GM18861 (cell line): ENCODE measurements at regions not wholly inside any gene's neighbourhood (a gene's known extent, or its start where the extent isn't known, plus 50 kb on each side); places are given as distances from the start of the nearest gene placed in this dataset.

Source experiments
- ATAC-seq: cut with Tn5 transposase; IDR thresholded peaks from one replicate; pipeline ENCODE4 v1.9.1; 2021; ENCODE audit not compliant: unreplicated experiment

GRCh38 chr5:158559066-158559465 is 540.6 kb downstream of the EBF1 start:
- no peak for ATAC-seq

- no peak for ATAC-seq
Measured at GRCh38 chr5:158553962-158554336, 545.8 kb downstream of the EBF1 start.

DNA sequence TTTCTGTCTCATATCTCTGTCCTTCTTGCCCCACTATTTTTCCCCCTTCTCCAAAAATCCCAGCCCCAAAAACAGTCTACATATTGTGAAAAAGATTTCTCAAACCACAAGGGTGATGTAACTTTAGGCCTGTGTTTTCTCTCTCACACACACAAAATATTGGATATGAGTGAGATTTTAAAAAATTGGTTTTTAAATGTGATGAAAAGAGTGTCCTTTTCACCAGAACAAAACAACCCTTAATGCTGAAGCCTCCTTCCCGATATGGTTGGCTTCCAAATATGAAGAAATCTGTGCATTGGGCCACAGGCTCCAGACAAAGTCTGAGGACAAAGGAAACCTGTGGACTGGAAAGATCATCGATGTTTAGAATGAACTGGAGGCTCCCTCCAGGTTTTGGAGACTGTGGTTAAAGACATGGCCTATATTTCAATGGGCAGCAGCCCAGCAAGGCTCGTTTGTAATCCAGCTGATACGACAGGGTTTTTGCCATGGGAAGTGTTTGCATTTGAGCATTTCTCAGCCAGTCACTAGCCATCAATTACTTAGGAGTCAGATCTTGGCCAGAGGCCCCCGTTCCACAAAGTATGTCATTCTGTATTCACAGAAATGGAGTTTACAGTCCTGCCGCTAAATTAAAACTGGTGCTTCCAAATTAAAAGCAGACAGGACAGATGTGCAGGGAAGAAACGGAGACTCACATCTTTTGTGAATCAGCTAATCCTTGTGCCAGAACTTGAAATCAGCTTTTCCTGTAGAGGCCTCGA is 546.3 kb downstream of the EBF1 start:
- no peak for ATAC-seq

DNA sequence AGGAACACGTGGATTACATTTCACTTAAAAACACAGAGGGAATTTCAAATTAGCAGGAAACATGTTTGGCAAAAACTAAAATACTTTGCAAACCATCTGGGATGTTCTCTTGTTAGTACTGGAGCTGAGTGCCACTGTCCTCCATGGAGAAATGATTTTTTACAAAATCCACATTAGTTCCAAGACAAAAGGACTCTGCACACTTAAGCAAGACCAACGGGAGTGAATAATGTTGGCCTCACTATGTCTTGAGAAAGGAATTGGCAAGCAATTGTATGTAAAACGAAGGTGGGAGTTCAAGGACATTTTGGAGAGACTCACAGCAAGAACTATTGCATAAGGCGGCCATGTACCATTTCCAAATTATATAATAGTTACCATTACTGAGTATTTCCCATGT is 547.5 kb downstream of the EBF1 start:
- ATAC-seq = no peak

- no peak for ATAC-seq
Measured at GRCh38 chr5:158549311-158549710, 550.4 kb downstream of the EBF1 start.

- no peak for ATAC-seq
Measured at GRCh38 chr5:158546748-158547147, 553.0 kb downstream of the EBF1 start.

GRCh38 chr5:158545949-158546530 is 553.7 kb downstream of the EBF1 start:
- no peak for ATAC-seq

DNA sequence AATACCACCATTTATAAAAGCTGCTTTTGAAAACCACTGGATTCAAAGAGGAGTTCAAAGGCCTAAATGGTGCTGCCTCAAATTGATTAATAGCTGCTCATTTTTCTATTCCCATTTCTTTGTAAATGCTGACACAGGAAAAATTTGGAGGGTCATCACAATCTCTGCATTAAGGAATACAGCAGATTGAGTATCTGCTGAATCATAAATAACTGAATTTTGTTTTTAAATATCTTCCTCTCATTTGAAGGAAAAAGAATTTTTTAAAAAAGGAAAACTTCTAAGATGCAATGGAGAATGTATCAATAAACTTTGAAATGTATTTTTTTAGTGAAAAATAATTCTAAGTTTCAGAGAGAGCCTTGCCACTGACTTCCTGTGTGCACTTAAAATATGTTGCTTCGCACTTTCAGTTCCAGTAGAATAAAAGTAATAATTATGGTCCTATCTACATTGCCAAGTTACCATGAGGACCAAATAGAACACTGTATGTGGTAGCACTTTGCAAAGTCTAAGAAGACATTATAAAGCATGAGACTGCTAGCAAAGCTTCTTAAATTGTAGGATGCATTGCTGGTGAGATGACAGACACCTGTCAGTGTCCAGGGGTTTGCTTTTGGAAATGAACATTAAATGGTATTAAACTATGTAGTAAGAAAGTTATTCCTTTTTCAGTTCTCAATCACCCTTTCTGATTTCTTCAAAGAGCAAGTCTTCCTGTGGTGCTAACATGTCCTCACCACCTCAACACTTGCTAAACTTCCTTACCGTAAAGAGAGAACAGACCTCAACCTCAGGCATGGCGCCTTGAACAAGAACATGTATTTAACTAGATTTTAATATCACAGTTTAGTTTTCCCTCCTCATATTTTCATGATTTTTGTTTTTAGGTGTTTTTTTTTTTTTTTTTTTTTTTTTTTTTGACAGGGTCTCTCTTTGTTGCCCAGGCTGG is 555.1 kb downstream of the EBF1 start:
- no peak for ATAC-seq

GRCh38 chr5:158543539-158544387 is 556.0 kb downstream of the EBF1 start:
- no peak for ATAC-seq

DNA sequence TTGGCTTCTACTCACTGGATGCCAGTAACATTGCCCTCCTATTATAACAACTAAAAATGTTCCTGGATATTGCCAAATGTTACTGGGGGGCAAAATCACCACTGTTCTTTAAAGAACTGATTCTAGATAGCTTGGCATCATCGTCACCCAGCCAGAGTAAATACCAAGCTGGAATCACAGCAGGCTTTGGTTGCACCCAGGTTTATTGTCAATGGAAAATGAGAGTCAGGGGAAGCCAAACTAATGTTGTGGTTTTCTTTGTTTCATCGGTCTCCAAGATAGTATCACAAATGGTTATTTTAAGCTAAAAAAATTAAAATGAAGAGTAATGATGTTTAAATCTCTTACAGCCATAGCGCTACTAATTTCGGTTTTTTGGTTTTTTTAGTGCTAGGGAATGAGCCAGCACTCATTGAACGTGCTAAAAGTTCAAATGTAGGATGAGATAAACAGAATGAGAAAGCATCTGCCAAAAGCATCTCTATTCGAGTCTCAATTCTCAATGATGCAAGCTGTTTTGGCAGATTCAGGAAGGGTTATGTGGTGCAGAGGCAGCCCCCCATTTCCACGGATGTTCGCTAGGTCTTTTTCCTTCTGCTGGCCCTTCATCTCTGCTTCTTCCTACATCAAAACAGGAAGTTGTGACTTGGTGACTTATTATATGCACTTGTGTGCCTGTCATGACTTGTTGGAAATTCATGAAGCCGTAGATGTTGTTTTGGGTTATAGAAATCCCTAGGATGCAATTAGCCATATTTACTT is 558.0 kb downstream of the EBF1 start:
- ATAC-seq = no peak

GRCh38 chr5:158538506-158539074 is 561.1 kb downstream of the EBF1 start:
- no peak for ATAC-seq

DNA sequence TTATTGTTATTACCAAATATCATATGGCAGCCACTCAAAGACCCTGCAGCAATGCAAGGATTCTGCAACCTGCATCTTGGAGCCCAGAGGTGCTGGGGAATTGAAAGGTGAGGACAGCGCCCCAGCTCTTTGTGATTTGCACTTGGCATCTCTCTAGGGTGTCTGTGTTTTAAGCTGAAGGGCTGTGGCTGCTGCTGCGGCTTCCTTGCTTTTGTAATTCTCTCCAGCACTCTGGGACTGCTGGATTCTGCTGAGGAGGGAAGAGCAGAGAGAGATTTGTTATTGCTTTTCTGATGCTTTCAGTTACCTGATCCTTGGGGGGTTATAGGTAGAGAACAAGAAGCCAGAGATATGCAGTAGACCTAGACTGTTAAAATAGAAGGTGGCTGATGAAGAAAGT is 562.4 kb downstream of the EBF1 start:
- no peak for ATAC-seq

GRCh38 chr5:158534203-158534602 is 565.5 kb downstream of the EBF1 start:
- ATAC-seq = no peak

DNA sequence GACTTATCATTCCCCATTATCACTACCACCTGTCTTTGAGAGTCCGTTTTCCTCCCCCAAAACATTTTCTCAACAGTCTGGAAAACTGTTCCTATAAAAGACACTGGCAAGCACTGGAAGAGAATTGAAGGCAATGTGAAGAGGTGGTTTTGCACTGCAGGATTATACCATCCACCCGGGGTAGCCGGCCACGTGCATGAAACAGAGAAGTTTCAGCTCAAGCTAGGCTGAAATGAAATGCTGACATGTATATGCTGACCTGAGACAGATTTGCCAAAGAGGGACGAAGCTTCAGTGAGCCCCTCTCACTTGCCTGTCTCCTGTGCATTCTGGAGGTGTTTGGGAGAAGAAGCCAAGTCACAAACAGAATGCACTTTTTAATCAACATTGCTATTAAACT is 567.0 kb downstream of the EBF1 start:
- ATAC-seq = no peak

- no peak for ATAC-seq
Measured at GRCh38 chr5:158531860-158532259, 567.9 kb downstream of the EBF1 start.

- ATAC-seq = no peak
Measured at GRCh38 chr5:158530115-158530514, 569.6 kb downstream of the EBF1 start.

GRCh38 chr5:158529454-158529853 is 570.3 kb downstream of the EBF1 start:
- no peak for ATAC-seq

DNA sequence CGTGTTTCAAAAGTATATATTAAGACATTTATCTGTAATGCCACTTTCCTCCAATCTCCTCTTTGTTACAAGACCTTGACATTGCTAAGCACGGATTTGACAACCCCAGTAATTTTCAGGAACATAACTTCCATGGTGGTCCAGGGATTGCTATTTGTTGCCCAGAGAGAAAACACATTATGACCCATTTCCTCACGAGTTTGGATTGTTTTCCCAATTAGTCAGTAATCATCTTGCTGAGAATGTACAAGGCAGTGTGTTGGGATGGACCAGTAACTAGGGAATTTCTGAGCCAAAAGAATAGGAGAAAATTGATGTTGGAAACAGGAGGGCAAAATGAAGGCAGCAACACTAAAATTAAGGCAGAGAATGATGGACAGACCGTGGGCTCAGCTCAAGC is 574.1 kb downstream of the EBF1 start:
- no peak for ATAC-seq

- ATAC-seq = no peak
Measured at GRCh38 chr5:158524070-158524469, 575.6 kb downstream of the EBF1 start.

DNA sequence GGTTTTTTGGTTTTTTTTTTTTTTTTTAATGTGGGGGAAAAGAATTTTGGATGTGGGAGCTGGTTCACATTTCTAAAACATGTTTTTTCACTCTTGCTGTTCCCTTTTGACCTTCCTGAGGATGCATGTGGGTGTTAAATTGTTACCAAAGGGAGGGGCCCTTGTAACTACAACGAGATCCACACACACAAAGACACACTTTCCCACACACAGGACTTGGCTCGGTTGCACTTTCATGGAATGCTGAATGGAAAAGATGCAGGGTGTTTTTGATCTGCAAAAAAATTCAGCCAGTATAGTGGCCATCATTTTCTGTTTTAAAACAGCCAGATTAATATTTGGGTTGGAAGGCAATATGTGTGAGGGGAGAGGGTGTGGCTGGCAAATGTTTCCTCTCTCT is 576.9 kb downstream of the EBF1 start:
- no peak for ATAC-seq
